ENCODE measurements at regions not wholly inside any gene's neighbourhood (a gene's known extent, or its start where the extent isn't known, plus 50 kb on each side); places are given as distances from the start of the nearest gene placed in this dataset.

GRCh38 chr10:3723766-3724165, 61.2 kb downstream of the KLF6 start:
- Mint-ChIP-seq H3K27me3 (no peaks in the 10 kb centered on the region), H3K4me3 (no peak overlapping the region), H3K4me1 (peaks cover 0 to 6% (median 5%) of the 10 kb centered on the region in 4 donors), H3K36me3 (no peaks in the 10 kb centered on the region), H3K27ac (no peak overlapping the region), H3K9me3 (no peaks in the 10 kb centered on the region)
- H3K36me3 ChIP-seq (ENCODE audit: control insufficient read depth, insufficient read depth, low read length), result no peaks in the 10 kb centered on the region
- no peaks in the 10 kb centered on the region for H3K27me3 ChIP-seq (ENCODE audit: control insufficient read depth, insufficient read depth, low read length)
- no peaks in the 10 kb centered on the region for H3K9me3 ChIP-seq (ENCODE audit: control insufficient read depth in 2 of 2, low read length in 2 of 2)
- no peaks in the 10 kb centered on the region for H3K4me1 ChIP-seq (ENCODE audit: control insufficient read depth, insufficient read depth, low read length, poor library complexity, severe bottlenecking)
- DNase-seq (no peak), ATAC-seq (ENCODE audit: low read depth in 2 of 2) (no peak)
- no peak overlapping the region for H3K4me3 ChIP-seq (ENCODE audit: low read depth, low read length)
- H3K27ac ChIP-seq (ENCODE audit: insufficient read depth, low read length, poor library complexity, severe bottlenecking), result no peak overlapping the region

GRCh38 chr10:3720228-3721019, 64.6 kb downstream of the KLF6 start:
- Histone ChIP-seq H3K4me1 (ENCODE audit: control insufficient read depth, insufficient read depth, low read length, poor library complexity, severe bottlenecking) (no peaks in the 10 kb centered on the region), H3K9me3 (ENCODE audit: control insufficient read depth in 2 of 2, low read length in 2 of 2) (no peaks in the 10 kb centered on the region), H3K27me3 (ENCODE audit: control insufficient read depth, insufficient read depth, low read length) (no peaks in the 10 kb centered on the region), H3K36me3 (ENCODE audit: control insufficient read depth, insufficient read depth, low read length) (no peaks in the 10 kb centered on the region), H3K27ac (ENCODE audit: insufficient read depth, low read length, poor library complexity, severe bottlenecking) (no peak overlapping the region), H3K4me3 (ENCODE audit: low read depth, low read length) (no peak overlapping the region)
- H3K4me1 Mint-ChIP-seq, result peaks cover 0 to 6% (median 5%) of the 10 kb centered on the region in 4 donors
- no peaks in the 10 kb centered on the region for H3K9me3 Mint-ChIP-seq
- H3K36me3 Mint-ChIP-seq, result no peaks in the 10 kb centered on the region
- H3K4me3 Mint-ChIP-seq, result no peak overlapping the region
- H3K27ac Mint-ChIP-seq, result no peak overlapping the region
- peak in 2 of 3 donors; percentile 3 to 37 for DNase-seq
- ATAC-seq (ENCODE audit: low read depth in 2 of 2), result peak; percentile 53 to 71
- no peaks in the 10 kb centered on the region for H3K27me3 Mint-ChIP-seq

DNA sequence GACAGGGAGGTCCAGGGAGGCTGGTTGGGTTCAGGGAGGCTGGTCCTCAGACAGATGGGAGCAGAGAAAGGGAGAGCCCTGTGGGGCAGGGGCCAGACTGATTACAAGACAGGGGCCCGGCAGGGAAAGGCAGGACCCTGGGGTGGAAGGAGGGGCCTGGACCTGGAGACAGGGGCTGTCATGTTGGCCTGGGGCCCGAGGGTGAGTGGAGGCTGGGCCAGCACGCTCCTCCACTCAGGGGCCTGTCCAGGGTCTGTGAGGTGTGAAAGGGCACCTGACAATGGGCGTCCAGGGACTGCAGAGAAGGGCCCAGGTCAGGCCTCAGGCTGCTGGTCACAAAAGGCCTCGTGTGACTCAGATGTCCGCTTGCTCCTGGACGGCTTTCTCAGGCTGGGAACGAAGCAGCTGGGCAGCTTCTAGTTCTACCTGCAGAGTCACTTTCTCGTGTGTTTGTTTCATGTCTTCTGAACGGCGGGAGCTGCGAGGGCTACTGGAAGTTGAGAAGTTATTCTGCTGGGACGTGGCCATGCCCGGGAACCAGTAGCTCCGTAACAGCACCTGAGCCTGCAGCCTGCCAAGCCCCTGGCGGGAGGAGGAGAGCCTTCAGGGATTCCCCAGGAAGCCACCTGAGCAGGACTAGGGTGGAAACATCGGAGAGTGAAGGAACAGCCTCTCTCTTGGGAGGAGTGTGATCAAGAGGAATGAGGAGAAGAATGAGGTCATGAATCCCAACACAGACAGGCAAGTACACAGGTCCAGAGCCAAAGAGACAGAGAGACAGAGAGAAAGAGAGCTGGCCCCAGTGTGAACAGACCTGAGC, 65.8 kb downstream of the KLF6 start:
- ATAC-seq (ENCODE audit: low read depth in 2 of 2) (no peak), DNase-seq (no peak)
- Histone ChIP-seq H3K36me3 (ENCODE audit: control insufficient read depth, insufficient read depth, low read length) (no peaks in the 10 kb centered on the region), H3K27ac (ENCODE audit: insufficient read depth, low read length, poor library complexity, severe bottlenecking) (no peak overlapping the region), H3K4me3 (ENCODE audit: low read depth, low read length) (no peak overlapping the region), H3K4me1 (ENCODE audit: control insufficient read depth, insufficient read depth, low read length, poor library complexity, severe bottlenecking) (no peaks in the 10 kb centered on the region), H3K9me3 (ENCODE audit: control insufficient read depth in 2 of 2, low read length in 2 of 2) (no peaks in the 10 kb centered on the region), H3K27me3 (ENCODE audit: control insufficient read depth, insufficient read depth, low read length) (no peaks in the 10 kb centered on the region)
- H3K36me3 Mint-ChIP-seq, result no peaks in the 10 kb centered on the region
- no peak overlapping the region for H3K27ac Mint-ChIP-seq
- H3K4me1 Mint-ChIP-seq, result peaks cover 0 to 6% (median 5%) of the 10 kb centered on the region in 4 donors
- H3K4me3 Mint-ChIP-seq, result no peak overlapping the region
- no peaks in the 10 kb centered on the region for H3K9me3 Mint-ChIP-seq
- H3K27me3 Mint-ChIP-seq, result no peaks in the 10 kb centered on the region

DNA sequence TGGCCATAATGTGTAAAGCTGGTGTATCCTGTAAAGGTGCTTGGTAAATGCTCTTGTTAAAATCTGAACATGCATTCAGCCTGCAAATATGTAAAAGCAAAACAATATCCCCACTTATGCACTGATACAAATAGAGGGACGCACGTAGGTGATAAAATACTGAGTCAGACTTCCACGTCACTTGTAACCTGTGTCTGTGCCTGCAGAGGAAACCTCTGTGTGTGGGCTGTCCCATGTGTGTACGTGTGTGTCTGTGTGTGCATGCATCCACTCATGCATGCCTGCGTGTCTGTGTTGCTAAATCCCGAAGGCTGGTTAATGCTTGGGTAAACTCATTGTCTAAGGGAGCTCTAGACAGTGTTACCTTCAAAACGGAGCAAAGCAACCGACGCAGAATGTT, 68.9 kb downstream of the KLF6 start:
- peaks cover 0 to 6% (median 5%) of the 10 kb centered on the region in 4 donors for H3K4me1 Mint-ChIP-seq
- H3K9me3 Mint-ChIP-seq, result peaks cover 0 to 15% (median 3%) of the 10 kb centered on the region in 7 donors

GRCh38 chr10:3714967-3715366, 70.0 kb downstream of the KLF6 start:
- Histone ChIP-seq H3K9me3 (ENCODE audit: control insufficient read depth in 2 of 2, low read length in 2 of 2) (peaks cover 4 to 6% of the 10 kb centered on the region in 2 experiments), H3K27me3 (ENCODE audit: control insufficient read depth, insufficient read depth, low read length) (no peaks in the 10 kb centered on the region), H3K4me3 (ENCODE audit: low read depth, low read length) (no peak overlapping the region), H3K36me3 (ENCODE audit: control insufficient read depth, insufficient read depth, low read length) (no peaks in the 10 kb centered on the region), H3K4me1 (ENCODE audit: control insufficient read depth, insufficient read depth, low read length, poor library complexity, severe bottlenecking) (no peaks in the 10 kb centered on the region), H3K27ac (ENCODE audit: insufficient read depth, low read length, poor library complexity, severe bottlenecking) (no peak overlapping the region)
- ATAC-seq (ENCODE audit: low read depth in 2 of 2) (no peak), DNase-seq (no peak)
- Mint-ChIP-seq H3K4me1 (peaks cover 0 to 4% (median 0%) of the 10 kb centered on the region in 4 donors), H3K36me3 (no peaks in the 10 kb centered on the region), H3K27me3 (no peaks in the 10 kb centered on the region), H3K4me3 (no peak overlapping the region), H3K27ac (no peak overlapping the region), H3K9me3 (peaks cover 0 to 16% (median 5%) of the 10 kb centered on the region in 7 donors)

More for the DNA sequence above, 68.9 kb downstream of the KLF6 start:
- Mint-ChIP-seq H3K36me3 (no peaks in the 10 kb centered on the region), H3K27ac (no peak overlapping the region), H3K27me3 (no peaks in the 10 kb centered on the region), H3K4me3 (no peak overlapping the region)
- no peak overlapping the region for H3K27ac ChIP-seq (ENCODE audit: insufficient read depth, low read length, poor library complexity, severe bottlenecking)
- no peak for ATAC-seq (ENCODE audit: low read depth in 2 of 2)
- H3K27me3 ChIP-seq (ENCODE audit: control insufficient read depth, insufficient read depth, low read length), result no peaks in the 10 kb centered on the region
- no peaks in the 10 kb centered on the region for H3K36me3 ChIP-seq (ENCODE audit: control insufficient read depth, insufficient read depth, low read length)
- H3K4me3 ChIP-seq (ENCODE audit: low read depth, low read length), result no peak overlapping the region
- peaks cover 4 to 6% of the 10 kb centered on the region in 2 experiments for H3K9me3 ChIP-seq (ENCODE audit: control insufficient read depth in 2 of 2, low read length in 2 of 2)
- DNase-seq, result no peak
- no peaks in the 10 kb centered on the region for H3K4me1 ChIP-seq (ENCODE audit: control insufficient read depth, insufficient read depth, low read length, poor library complexity, severe bottlenecking)

DNA sequence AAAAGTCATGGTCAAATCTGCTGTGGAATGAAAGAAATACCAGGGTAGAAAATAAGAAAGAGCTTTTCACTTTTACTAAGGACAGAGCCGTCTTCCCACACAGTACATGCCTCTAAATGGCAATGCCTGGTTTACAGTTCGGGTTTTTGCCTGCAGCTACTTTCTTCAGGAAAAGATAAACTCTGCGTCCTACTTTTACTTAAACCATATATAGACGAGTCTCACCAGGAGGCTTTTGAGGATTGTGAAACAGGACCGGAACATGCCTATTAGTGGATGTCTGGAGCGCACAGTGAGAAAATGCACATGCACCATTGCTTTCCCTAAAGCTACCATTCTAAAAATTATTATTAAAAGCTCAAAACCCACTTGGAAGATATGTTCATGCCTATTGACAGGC, 70.5 kb downstream of the KLF6 start:
- Histone ChIP-seq H3K36me3 (ENCODE audit: control insufficient read depth, insufficient read depth, low read length) (no peaks in the 10 kb centered on the region), H3K4me1 (ENCODE audit: control insufficient read depth, insufficient read depth, low read length, poor library complexity, severe bottlenecking) (no peaks in the 10 kb centered on the region), H3K27ac (ENCODE audit: insufficient read depth, low read length, poor library complexity, severe bottlenecking) (no peak overlapping the region), H3K9me3 (ENCODE audit: control insufficient read depth in 2 of 2, low read length in 2 of 2) (peaks cover 4 to 6% of the 10 kb centered on the region in 2 experiments), H3K4me3 (ENCODE audit: low read depth, low read length) (no peak overlapping the region), H3K27me3 (ENCODE audit: control insufficient read depth, insufficient read depth, low read length) (no peaks in the 10 kb centered on the region)
- no peak overlapping the region for H3K4me3 Mint-ChIP-seq
- ATAC-seq (ENCODE audit: low read depth in 2 of 2), result no peak
- no peak overlapping the region for H3K27ac Mint-ChIP-seq
- H3K9me3 Mint-ChIP-seq, result peaks cover 0 to 16% (median 5%) of the 10 kb centered on the region in 7 donors
- H3K4me1 Mint-ChIP-seq, result peaks cover 0 to 4% (median 0%) of the 10 kb centered on the region in 4 donors
- DNase-seq, result no peak
- H3K36me3 Mint-ChIP-seq, result no peaks in the 10 kb centered on the region
- no peaks in the 10 kb centered on the region for H3K27me3 Mint-ChIP-seq

- DNase-seq (no peak), ATAC-seq (ENCODE audit: low read depth in 2 of 2) (no peak)
- H3K27ac Mint-ChIP-seq, result no peak overlapping the region
- H3K4me3 Mint-ChIP-seq, result no peak overlapping the region
- no peaks in the 10 kb centered on the region for H3K36me3 Mint-ChIP-seq
- Histone ChIP-seq H3K4me1 (ENCODE audit: control insufficient read depth, insufficient read depth, low read length, poor library complexity, severe bottlenecking) (peaks cover 4% of the 10 kb centered on the region), H3K27ac (ENCODE audit: insufficient read depth, low read length, poor library complexity, severe bottlenecking) (no peak overlapping the region), H3K27me3 (ENCODE audit: control insufficient read depth, insufficient read depth, low read length) (no peaks in the 10 kb centered on the region), H3K9me3 (ENCODE audit: control insufficient read depth in 2 of 2, low read length in 2 of 2) (peaks cover 4 to 6% of the 10 kb centered on the region in 2 experiments), H3K36me3 (ENCODE audit: control insufficient read depth, insufficient read depth, low read length) (no peaks in the 10 kb centered on the region), H3K4me3 (ENCODE audit: low read depth, low read length) (no peak overlapping the region)
- no peaks in the 10 kb centered on the region for H3K27me3 Mint-ChIP-seq
- H3K9me3 Mint-ChIP-seq, result peaks cover 0 to 16% (median 5%) of the 10 kb centered on the region in 7 donors
- peaks cover 0 to 10% (median 4%) of the 10 kb centered on the region in 4 donors for H3K4me1 Mint-ChIP-seq
Measured at GRCh38 chr10:3712707-3713106, 72.3 kb downstream of the KLF6 start.
